ENCODE measurements at regions not wholly inside any gene's neighbourhood (a gene's known extent, or its start where the extent isn't known, plus 50 kb on each side); places are given as distances from the start of the nearest gene placed in this dataset.

- Histone ChIP-seq H3K9me3 (ENCODE audit: low read length) (no peaks in the 10 kb centered on the region), H3K4me3 (ENCODE audit: low read depth in 1 of 2, low read length in 2 of 2) (no peak overlapping the region), H3K27me3 (ENCODE audit: control insufficient read depth in 1 of 2, insufficient read depth in 2 of 2, low read length in 2 of 2) (no peaks in the 10 kb centered on the region), H3K27ac (ENCODE audit: low read depth, low read length) (no peak overlapping the region), H3K9ac (ENCODE audit: low read length) (no peak overlapping the region), H3K36me3 (ENCODE audit: insufficient read depth, low read length) (no peaks in the 10 kb centered on the region), H3K4me1 (ENCODE audit: insufficient read depth, low read length) (no peaks in the 10 kb centered on the region)
Observed at GRCh38 chr12:43115441-43116160, 436.4 kb downstream of the ADAMTS20 start.

GRCh38 chr12:43114316-43114715 lies 437.7 kb downstream of the ADAMTS20 start:
- H3K9ac ChIP-seq (ENCODE audit: low read length), result no peak overlapping the region

GRCh38 chr12:43113616-43114015 lies 438.4 kb downstream of the ADAMTS20 start:
- Histone ChIP-seq H3K27ac (ENCODE audit: low read depth, low read length) (no peak overlapping the region), H3K36me3 (ENCODE audit: insufficient read depth, low read length) (no peaks in the 10 kb centered on the region)

More at GRCh38 chr12:43114316-43114715, 437.7 kb downstream of the ADAMTS20 start:
- Histone ChIP-seq H3K27ac (ENCODE audit: low read depth, low read length) (no peak overlapping the region), H3K4me1 (ENCODE audit: insufficient read depth, low read length) (no peaks in the 10 kb centered on the region), H3K4me3 (ENCODE audit: low read depth in 1 of 2, low read length in 2 of 2) (no peak overlapping the region), H3K9me3 (ENCODE audit: low read length) (no peaks in the 10 kb centered on the region), H3K27me3 (ENCODE audit: control insufficient read depth in 1 of 2, insufficient read depth in 2 of 2, low read length in 2 of 2) (no peaks in the 10 kb centered on the region), H3K36me3 (ENCODE audit: insufficient read depth, low read length) (no peaks in the 10 kb centered on the region)

GRCh38 chr12:43113135-43113534 lies 438.9 kb downstream of the ADAMTS20 start:
- Histone ChIP-seq H3K27ac (ENCODE audit: low read depth, low read length) (no peak overlapping the region), H3K4me3 (ENCODE audit: low read depth in 1 of 2, low read length in 2 of 2) (no peak overlapping the region), H3K27me3 (ENCODE audit: control insufficient read depth in 1 of 2, insufficient read depth in 2 of 2, low read length in 2 of 2) (no peaks in the 10 kb centered on the region), H3K9me3 (ENCODE audit: low read length) (no peaks in the 10 kb centered on the region), H3K9ac (ENCODE audit: low read length) (no peak overlapping the region), H3K36me3 (ENCODE audit: insufficient read depth, low read length) (no peaks in the 10 kb centered on the region), H3K4me1 (ENCODE audit: insufficient read depth, low read length) (no peaks in the 10 kb centered on the region)

More at GRCh38 chr12:43113616-43114015, 438.4 kb downstream of the ADAMTS20 start:
- no peak overlapping the region for H3K9ac ChIP-seq (ENCODE audit: low read length)
- H3K27me3 ChIP-seq (ENCODE audit: control insufficient read depth in 1 of 2, insufficient read depth in 2 of 2, low read length in 2 of 2), result no peaks in the 10 kb centered on the region
- H3K4me1 ChIP-seq (ENCODE audit: insufficient read depth, low read length), result no peaks in the 10 kb centered on the region
- no peak overlapping the region for H3K4me3 ChIP-seq (ENCODE audit: low read depth in 1 of 2, low read length in 2 of 2)
- H3K9me3 ChIP-seq (ENCODE audit: low read length), result no peaks in the 10 kb centered on the region

GRCh38 chr12:43112101-43112920 lies 439.7 kb downstream of the ADAMTS20 start:
- Histone ChIP-seq H3K27ac (ENCODE audit: low read depth, low read length) (no peak overlapping the region), H3K9me3 (ENCODE audit: low read length) (no peaks in the 10 kb centered on the region)

GRCh38 chr12:43111608-43112007 lies 440.4 kb downstream of the ADAMTS20 start:
- no peaks in the 10 kb centered on the region for H3K9me3 ChIP-seq (ENCODE audit: low read length)
- H3K4me1 ChIP-seq (ENCODE audit: insufficient read depth, low read length), result no peaks in the 10 kb centered on the region
- H3K27ac ChIP-seq (ENCODE audit: low read depth, low read length), result no peak overlapping the region
- no peaks in the 10 kb centered on the region for H3K27me3 ChIP-seq (ENCODE audit: control insufficient read depth in 1 of 2, insufficient read depth in 2 of 2, low read length in 2 of 2)
- no peak overlapping the region for H3K9ac ChIP-seq (ENCODE audit: low read length)
- no peaks in the 10 kb centered on the region for H3K36me3 ChIP-seq (ENCODE audit: insufficient read depth, low read length)
- H3K4me3 ChIP-seq (ENCODE audit: low read depth in 1 of 2, low read length in 2 of 2), result no peak overlapping the region

More at GRCh38 chr12:43112101-43112920, 439.7 kb downstream of the ADAMTS20 start:
- Histone ChIP-seq H3K27me3 (ENCODE audit: control insufficient read depth in 1 of 2, insufficient read depth in 2 of 2, low read length in 2 of 2) (no peaks in the 10 kb centered on the region), H3K36me3 (ENCODE audit: insufficient read depth, low read length) (no peaks in the 10 kb centered on the region), H3K4me3 (ENCODE audit: low read depth in 1 of 2, low read length in 2 of 2) (no peak overlapping the region), H3K9ac (ENCODE audit: low read length) (no peak overlapping the region), H3K4me1 (ENCODE audit: insufficient read depth, low read length) (no peaks in the 10 kb centered on the region)

- no peaks in the 10 kb centered on the region for H3K9me3 ChIP-seq (ENCODE audit: low read length)
- H3K4me1 ChIP-seq (ENCODE audit: insufficient read depth, low read length), result no peaks in the 10 kb centered on the region
- H3K4me3 ChIP-seq (ENCODE audit: low read depth in 1 of 2, low read length in 2 of 2), result no peak overlapping the region
- no peaks in the 10 kb centered on the region for H3K36me3 ChIP-seq (ENCODE audit: insufficient read depth, low read length)
- H3K9ac ChIP-seq (ENCODE audit: low read length), result no peak overlapping the region
- no peaks in the 10 kb centered on the region for H3K27me3 ChIP-seq (ENCODE audit: control insufficient read depth in 1 of 2, insufficient read depth in 2 of 2, low read length in 2 of 2)
- H3K27ac ChIP-seq (ENCODE audit: low read depth, low read length), result no peak overlapping the region
Observed at GRCh38 chr12:43109631-43110345, 442.2 kb downstream of the ADAMTS20 start.

- Histone ChIP-seq H3K36me3 (ENCODE audit: insufficient read depth, low read length) (no peaks in the 10 kb centered on the region), H3K9me3 (ENCODE audit: low read length) (no peaks in the 10 kb centered on the region), H3K27ac (ENCODE audit: low read depth, low read length) (no peak overlapping the region), H3K4me1 (ENCODE audit: insufficient read depth, low read length) (no peaks in the 10 kb centered on the region), H3K4me3 (ENCODE audit: low read depth in 1 of 2, low read length in 2 of 2) (no peak overlapping the region), H3K9ac (ENCODE audit: low read length) (no peak overlapping the region), H3K27me3 (ENCODE audit: control insufficient read depth in 1 of 2, insufficient read depth in 2 of 2, low read length in 2 of 2) (no peaks in the 10 kb centered on the region)
Observed at GRCh38 chr12:43108656-43109055, 443.3 kb downstream of the ADAMTS20 start.

GRCh38 chr12:43107026-43107775 lies 444.8 kb downstream of the ADAMTS20 start:
- H3K36me3 ChIP-seq (ENCODE audit: insufficient read depth, low read length), result no peaks in the 10 kb centered on the region
- no peaks in the 10 kb centered on the region for H3K27me3 ChIP-seq (ENCODE audit: control insufficient read depth in 1 of 2, insufficient read depth in 2 of 2, low read length in 2 of 2)
- H3K9me3 ChIP-seq (ENCODE audit: low read length), result no peaks in the 10 kb centered on the region
- no peak overlapping the region for H3K4me3 ChIP-seq (ENCODE audit: low read depth in 1 of 2, low read length in 2 of 2)
- no peak overlapping the region for H3K9ac ChIP-seq (ENCODE audit: low read length)
- no peak overlapping the region for H3K27ac ChIP-seq (ENCODE audit: low read depth, low read length)
- H3K4me1 ChIP-seq (ENCODE audit: insufficient read depth, low read length), result no peaks in the 10 kb centered on the region

GRCh38 chr12:43106355-43106754 lies 445.6 kb downstream of the ADAMTS20 start:
- Histone ChIP-seq H3K4me3 (ENCODE audit: low read depth in 1 of 2, low read length in 2 of 2) (no peak overlapping the region), H3K4me1 (ENCODE audit: insufficient read depth, low read length) (no peaks in the 10 kb centered on the region), H3K27me3 (ENCODE audit: control insufficient read depth in 1 of 2, insufficient read depth in 2 of 2, low read length in 2 of 2) (no peaks in the 10 kb centered on the region), H3K9me3 (ENCODE audit: low read length) (no peaks in the 10 kb centered on the region), H3K36me3 (ENCODE audit: insufficient read depth, low read length) (no peaks in the 10 kb centered on the region), H3K9ac (ENCODE audit: low read length) (no peak overlapping the region), H3K27ac (ENCODE audit: low read depth, low read length) (no peak overlapping the region)
